T-helper 1 cell treated with Interleukin-12 subunit alpha and Interleukin-12 subunit beta and Interleukin-4 antibody, amounts not matched to agents 30 ng/mL and 1 ng/mL, for 36 hours (primary cell): ENCODE measurements at regions not wholly inside any gene's neighbourhood (a gene's known extent, or its start where the extent isn't known, plus 50 kb on each side); places are given as distances from the start of the nearest gene placed in this dataset.
"Not testable (repeated sequence)": the region's sequence is repeated elsewhere in the genome, so short reads cannot be mapped to it uniquely, and the experiment has no call there.

Source experiments
- intact Hi-C: fragments of 100-400 bp; cut with micrococcal nuclease; formaldehyde crosslinking; loops from one replicate; pipeline ENCODE4 v1.15.1; 2024

DNA sequence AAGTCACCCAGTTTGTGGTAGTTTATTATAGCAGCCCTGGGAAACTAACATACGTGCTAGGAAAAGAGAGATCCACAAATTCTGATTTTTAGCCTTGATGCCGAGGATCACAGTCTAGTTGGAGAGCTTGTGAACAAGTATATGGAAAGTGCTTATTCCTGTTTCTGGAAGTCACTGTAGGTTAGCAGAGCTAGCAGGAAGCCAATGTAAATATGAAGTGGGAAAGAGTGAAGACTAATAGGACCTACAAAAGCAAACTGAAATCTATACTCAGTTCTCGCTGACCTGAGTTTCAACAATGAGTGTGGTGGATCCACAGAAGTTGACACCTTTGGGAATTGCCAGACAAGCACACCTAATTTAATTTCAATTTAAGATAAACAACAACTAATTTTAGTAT is 254.9 kb downstream of the PLK2 start:
- intact Hi-C loops = no loop called here

DNA sequence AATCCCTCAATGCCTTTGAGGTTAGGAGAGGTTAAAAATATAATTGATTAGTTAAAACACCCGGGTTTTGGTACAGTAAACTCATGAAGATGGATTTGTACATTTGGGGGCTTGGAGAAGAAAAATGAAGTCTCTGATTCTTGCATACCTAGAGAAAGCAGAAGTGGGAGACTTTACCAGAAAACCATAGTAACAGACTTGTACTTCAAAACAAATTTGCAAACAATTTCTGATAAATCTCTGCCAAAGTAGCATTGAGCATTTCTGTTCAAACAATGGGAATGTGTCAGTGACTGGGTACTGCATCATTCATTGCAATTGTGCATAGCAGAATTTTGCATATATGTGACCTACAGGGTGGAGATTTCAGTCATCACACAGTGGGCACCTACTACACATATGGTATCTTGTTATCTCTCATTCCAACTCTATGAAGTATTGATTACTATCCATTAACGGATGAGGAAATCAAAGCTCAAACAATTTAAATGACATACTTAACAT is 256.9 kb downstream of the PLK2 start:
- intact Hi-C loops = no loop called here

DNA sequence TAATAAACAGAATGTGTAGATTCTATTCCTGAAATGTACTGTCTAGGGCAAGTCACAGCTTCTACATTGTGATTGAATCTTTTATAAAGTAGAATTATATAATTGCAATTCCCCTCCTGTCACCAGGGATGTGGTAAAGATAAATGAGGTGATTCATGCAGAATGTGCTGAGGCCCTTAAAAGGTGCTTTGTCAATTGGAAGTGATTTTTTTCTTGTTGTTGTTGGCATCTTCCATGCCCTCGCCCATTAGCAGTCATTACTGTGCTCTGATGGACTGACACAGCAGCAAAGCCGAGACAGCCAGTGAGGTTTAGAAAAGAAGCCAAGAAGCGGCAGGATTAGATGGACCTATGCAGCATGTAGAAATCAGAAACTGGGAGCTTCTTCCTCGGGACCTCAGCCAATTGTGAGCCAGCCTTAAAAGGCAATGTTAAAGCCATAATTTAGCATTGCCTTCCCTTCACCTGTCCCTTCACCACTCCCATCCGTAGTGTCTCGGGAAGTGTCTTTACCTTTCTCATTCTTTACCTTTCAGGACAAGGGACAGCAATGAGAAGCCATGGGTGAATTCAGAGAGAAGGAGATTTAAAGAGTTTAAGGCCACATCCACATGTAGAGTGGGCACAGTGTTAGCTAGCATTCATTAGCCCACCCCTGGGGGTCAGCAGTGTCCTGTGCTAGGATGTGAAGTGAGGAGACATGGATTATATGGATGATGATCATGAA is 257.8 kb downstream of the PLK2 start:
- intact Hi-C loops = no loop called here

DNA sequence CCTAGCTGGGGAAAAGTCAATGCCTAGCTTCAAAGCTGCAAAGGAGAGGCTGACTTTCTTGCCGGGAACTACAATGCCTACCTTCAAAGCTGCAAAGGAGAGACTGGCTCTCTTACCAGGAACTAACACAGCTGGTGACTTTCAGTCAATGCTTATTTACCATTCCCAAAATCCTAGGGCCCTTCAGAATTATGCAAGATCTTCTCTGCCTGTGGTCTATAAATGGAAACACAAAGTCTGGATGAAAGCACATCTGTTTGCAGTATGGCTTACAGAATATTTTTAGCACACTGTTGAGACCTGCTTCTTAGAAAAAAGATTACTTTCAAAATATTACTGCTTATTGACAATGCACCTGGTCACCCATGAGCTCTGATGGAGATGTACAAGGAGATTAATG is 259.4 kb downstream of the PLK2 start:
- intact Hi-C loops = no loop called here

DNA sequence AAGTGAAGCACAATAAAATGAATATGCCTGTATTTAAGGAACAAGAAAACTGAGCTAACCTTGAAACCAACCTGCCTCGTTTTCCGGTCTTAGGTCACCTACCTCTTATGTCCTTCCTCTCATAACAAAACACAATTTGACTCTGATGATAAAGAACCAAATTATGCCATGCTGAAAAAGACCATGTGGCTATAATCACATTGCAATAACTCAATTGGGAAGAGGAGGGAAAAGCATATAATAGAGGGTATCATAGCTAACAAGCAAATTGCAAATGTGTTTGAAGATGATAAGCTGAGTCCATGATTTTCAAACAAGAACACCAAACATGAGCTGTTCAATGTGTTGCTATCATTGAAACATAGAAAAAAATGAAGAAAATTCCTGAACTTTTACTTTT is 260.8 kb downstream of the PLK2 start:
- intact Hi-C loops = no loop called here

DNA sequence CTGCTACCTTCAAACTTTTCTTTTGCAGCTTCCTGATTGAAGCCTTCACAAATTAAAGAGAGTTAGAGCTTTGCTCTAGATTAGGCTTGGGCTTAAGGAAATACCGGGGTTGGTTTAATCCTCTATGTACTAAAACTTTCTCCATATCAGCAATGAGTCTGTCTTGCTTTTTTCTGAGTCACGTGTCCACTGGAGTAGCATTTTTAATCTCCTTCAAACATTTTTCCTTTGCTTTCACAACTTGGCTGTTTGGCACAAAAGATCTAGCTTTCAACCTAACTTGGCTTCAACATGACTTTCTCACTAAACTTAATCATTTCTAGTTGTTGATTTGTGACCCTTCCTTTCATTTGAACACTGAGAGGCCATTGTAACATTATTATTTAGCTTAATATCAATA is 261.6 kb downstream of the PLK2 start:
- intact Hi-C loops = no loop called here

DNA sequence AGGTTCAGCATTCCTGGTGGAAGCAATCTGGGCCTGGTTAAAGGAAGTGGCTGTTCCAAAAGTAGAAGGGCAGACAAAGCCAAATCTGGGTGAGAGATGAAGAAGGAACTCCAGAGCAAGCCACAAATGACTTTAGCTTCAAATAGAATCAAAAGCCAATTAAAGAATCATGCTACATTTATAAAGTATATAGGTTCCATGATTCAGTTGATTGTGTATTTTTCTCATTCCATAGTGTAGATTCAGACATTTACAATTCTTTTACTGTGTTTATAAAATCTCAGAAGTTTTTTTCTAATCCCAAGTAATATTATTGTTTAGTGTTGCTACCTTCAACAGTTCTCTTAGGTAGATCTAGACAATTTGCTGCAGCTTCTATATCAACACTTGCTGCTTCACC is 262.0 kb downstream of the PLK2 start:
- intact Hi-C loops = no loop called here

DNA sequence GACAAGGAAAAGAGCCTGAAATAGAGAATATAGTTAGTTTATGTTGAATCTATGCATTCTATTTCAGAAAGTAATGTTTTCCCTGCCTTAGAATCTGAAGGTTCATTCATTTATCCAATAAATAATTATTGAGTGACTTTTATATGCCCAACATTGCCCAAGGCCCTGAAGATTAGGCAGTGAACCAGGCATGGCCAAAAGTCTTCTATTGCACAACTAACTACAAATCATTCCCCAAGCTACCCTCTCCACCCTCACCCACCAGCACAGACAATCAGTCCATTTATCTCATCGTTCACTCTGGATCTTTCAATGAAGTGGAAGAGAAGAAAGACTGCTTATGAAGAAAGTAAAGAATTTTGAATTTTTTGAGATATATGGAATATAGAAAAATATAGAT is 268.4 kb downstream of the PLK2 start:
- intact Hi-C loops = no loop called here

DNA sequence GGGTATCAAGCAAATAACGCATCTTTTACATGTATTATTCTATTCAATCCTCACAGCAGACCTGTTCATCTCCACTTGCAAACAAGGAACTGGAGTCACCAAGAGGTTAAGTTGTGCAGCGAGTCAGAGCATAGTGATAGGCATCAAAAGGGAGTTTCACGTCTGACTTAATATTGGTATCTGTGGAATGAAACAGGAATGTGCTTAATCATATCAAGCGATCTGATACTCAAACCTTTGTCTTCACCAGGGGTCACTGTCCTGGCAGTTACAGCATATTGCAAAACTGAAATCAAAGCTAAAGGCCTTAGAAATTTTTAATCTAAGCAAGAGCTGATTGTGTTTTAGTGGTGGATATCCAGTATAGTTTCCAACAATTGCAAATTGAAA is 271.6 kb downstream of the PLK2 start:
- intact Hi-C loops = no loop called here

DNA sequence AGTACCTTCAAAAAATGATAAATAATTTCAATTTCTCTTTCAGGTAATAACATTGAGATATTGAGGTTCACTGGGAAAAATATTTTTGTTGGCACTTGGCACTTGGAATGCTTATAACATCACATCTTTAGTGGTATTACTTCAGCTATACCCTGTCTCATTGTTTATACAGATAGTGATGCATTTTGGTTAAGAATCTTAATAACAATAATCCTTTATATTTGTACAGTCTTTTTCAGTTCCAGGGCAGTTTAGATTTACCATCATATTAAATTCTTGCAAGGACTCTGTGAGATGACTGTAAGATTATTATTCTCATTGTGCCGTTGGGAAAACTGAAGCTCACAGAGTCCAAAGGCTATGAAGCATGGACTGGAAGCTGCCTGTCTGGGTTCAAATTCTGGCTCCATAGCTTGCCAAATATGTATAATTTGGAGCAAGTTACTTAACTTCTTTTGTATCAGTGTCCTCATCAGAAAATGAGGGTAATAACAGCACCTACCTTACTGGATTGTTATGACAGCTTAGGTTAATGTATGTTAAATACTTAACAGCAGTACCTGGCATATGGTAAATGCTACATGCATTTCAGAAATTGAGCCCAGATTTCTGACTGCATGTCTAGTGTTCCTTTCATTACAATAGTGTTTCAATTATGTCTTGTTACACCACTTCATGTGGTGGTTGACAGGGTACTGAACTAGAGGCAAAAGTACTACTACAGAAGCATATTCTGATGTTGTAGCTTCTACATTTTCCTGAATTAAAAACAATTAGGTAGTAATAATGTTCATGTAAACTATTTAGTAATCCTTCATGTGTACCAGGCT is 272.2 kb downstream of the PLK2 start:
- intact Hi-C loops = no loop called here

DNA sequence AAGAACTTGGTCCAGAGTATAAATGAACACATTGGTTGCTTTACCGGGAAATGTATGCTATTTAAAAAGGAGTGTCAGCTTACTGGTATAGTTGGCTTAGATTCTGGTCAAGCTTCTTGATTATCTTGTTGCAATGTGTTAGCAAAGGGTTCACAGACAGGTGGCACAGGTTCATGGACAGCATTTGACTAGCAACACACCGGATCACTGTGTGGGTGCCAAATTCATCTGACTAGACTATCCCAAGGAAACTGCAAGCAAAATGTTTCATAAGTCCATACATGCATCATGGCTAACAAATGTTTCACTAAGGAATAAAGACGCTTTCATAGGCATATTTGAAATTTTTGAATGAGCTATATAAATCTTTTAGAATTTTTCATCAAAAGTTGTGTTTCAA is 274.1 kb downstream of the PLK2 start:
- intact Hi-C loops = no loop called here

DNA sequence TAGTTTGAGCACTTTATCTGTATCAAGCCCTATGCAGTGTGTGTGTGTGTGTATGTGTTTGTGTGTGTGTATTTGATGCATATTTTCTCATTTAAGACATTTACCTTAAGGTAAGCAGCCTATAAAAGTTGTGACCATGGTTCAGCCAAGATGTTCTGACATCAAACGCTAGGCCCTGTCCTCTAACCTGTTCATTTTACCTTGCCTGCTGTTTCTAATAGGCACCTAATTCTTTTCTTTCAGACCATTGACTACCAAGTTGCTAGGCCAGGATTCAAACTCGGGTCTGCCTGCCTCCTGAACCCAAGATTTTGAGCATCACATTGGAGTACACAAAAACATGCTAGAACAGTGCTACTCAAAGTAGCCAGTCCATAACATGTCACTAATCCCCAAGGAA is 274.5 kb downstream of the PLK2 start:
- intact Hi-C loops = no loop called here

DNA sequence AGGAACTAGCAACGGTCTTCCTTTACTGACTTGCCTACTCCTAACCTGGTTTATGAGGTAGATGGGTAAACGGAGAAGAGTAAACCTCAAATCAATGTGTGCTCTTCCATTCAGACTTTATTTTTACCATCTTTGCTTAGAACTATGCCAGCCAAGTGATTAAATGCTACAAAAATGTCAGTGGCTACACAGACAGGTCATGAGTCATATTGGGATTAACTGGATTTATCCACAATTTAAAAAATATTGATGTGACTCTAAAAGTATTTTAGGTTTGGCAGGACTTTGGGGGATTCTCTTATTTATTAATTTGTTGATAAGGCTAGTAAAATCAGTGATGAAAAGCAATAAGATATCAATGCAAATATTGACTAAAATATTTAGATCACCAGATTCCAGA is 275.0 kb downstream of the PLK2 start:
- intact Hi-C loops = no loop called here

DNA sequence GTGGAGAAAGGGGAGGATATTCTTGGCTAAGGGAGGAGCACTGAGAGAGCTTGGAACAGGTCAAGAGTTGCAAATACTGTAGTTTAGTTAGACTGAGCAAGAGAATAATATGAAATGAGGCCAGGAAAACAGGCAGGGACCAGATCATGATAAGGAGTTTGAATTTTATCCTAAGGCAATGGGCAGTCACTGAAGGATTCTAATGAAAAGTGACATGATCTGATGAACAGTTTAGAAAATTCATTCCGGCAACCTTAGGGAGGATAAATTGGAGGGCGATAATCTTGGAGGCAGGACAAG is 276.1 kb downstream of the PLK2 start:
- intact Hi-C loops = no loop called here

DNA sequence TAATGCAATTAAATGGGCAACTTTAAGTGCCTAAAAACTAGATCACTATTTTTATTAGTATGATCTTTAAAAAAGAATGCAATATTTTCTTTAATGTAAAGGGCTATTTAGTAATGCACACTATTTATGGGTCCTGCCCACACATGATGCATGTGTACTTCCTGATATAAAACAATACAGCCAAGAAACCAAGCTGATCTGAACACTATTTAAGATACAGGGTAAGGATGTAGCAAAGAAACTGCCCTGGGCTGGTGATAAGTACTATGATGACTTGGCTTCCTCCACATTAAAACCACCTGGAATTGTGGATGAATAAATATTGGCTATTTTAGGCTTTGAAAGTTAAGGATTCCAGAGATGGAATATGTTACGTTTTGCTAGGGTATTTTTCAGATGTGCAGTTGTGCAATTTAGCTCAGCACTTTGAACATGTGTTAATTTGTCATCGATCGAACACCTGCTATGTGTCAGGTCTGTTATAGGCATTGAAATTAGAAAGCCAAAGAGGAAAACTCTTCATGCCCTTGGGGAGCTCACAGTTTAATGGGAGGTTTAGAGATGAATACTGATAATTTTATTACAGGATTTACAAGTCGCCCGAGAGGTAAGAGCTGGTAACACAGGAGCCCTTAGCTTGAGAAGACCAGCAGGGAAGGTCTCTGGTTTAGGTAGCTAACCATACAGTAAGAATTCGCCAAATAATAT is 276.7 kb downstream of the PLK2 start:
- intact Hi-C loops = no loop called here

DNA sequence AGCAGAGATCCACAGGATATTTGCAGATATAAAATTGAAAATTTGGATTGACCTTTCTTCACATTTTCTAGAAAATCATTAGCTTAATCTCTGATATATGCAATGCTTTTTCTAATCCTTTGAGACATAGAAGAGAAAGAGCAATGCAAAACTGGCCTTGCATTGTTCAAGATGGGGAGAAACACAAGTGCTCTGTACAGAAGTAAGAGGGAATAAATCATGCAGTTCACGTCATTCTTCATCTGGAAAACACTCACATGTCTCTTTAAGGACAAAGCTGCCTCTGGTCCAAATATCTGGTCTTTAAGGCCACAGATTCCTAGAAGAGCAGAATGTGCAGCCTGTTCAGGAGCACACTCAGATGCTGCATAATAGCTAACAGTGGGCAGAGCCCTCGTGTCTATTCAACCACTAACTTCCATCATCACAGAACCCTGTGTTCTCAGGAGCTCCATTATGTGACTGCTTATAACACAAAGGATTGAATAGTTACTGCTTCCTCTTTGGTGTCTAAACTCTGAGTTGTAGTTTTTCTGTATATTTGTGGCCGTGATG is 277.5 kb downstream of the PLK2 start:
- intact Hi-C loops = no loop called here

DNA sequence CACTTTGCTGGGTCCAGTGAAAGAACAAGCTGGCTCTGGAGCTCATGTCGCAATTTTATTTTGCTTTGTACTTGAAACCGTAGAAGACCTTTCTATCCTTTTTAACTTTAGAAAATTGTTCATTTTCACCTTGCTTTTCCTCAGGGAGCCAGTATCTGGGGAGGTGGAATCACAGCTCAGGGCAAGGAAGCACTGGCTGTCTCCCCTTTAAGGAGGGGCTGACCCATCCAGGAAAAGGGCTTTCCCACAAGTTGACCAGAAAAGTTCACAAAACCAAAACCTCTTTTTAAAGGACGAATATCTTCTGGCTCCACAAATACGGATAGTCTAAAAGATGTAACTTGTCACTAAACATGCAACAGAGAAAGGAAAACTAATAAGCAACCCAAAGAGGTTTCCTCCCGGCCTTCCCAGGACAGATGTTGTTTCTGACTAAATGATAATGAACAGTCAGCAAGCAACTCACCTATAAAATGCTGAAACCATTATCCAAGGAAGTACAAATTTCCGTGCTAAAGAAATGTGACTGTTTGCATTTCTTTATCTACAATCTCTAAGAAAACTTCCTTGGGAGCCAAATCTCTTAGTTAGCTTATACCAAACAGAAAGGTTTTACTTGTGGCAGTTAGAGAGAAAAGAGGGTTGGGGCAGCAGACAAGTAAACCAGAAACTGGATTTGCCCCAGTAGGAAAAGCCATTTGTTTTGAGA is 278.2 kb downstream of the PLK2 start:
- intact Hi-C loops = no loop called here

DNA sequence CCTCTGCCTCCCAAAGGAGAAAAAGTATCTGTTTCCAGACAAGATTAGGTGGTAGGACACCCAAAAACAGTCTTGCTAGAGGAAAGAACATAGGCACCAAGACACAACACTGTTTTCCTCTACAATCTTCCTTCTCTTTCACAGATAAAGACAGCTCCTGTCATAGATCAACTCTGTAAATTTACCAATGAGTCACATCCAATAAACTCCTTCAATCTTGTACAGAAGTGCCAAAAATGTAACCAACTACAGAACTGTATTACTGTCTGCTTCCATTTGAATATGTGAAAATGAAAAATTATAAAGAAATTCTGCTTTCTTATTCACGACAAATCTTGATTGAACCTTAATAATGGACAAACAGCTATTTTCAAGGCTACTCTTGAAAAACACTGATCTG is 286.9 kb downstream of the PLK2 start:
- intact Hi-C loops = no loop called here

DNA sequence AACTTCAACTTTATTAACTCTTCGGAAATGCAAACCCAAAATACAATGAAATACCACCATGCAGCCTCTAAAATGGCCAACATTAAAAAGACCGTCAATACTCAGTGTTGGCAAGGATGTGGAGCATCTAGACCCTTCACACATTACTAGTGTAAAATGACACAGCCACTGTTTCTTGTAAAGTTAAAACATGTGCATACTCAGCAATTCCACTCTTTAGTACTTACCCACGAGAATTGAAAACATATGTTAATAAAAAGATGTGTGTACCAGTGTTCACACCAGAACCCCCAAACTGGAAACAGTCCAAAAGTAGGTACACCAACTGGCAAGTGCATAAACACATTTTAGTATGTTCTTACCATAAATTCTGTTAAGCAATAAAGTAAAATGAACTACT is 294.7 kb downstream of the PLK2 start:
- intact Hi-C loops = no loop called here

DNA sequence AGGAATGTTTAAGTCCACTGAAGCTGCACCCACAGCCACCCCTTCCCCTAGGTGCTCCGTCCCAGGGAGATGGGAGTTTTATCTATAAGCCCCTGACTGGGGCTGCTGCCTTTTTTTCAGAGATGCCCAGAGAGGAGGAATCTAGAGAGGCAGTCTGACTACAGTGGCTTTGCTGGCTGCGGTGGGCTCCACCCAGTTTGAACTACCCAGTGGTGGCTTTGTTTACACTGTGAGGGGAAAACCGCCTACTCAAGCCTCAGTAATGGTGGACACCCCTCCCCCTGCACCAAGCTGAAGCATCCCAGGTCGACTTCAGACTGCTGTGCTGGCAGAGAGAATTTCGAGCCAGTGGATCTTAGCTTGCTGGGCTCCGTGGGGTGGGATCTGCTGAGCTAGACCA is 298.0 kb downstream of the PLK2 start:
- intact Hi-C loops = not testable (repeated sequence)

DNA sequence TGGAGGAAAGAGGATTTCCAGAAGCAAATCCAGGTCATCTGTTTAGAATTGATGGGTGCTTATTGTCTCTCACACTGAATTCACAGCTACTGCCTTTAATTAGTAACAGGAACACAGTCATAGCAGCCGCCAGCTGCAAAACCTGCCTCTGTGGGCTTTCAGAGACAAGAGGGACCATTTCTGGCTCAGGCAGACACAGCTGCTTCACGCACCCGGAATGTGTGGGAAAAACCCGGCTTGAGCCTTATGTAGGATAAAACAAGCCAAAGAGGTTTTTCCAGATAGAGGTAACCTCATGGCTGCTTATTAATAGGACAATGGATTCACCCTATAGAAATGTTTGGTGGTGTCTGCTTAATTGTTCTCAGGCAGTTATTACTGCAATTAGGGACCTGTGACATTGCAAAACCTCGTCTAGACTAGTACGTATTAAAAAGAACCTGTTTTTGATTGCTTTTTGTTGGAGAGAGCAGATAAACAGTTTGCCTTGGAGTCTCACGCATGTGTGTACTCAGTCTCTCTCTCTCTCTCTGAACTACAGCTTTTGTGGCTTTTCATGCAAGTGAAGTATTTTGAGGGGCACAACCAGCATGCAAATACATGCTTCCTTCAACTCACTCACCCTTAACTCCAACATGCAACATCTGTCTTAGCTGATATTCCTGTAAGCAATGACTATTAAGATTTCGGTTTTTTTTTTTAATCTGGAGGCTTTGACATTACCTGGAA is 302.7 kb downstream of the PLK2 start:
- intact Hi-C loops = no loop called here
